ENCODE measurements at regions not wholly inside any gene's neighbourhood (a gene's known extent, or its start where the extent isn't known, plus 50 kb on each side); places are given as distances from the start of the nearest gene placed in this dataset.
"Not testable (repeated sequence)": the region's sequence is repeated elsewhere in the genome, so short reads cannot be mapped to it uniquely, and the experiment has no call there.

DNA sequence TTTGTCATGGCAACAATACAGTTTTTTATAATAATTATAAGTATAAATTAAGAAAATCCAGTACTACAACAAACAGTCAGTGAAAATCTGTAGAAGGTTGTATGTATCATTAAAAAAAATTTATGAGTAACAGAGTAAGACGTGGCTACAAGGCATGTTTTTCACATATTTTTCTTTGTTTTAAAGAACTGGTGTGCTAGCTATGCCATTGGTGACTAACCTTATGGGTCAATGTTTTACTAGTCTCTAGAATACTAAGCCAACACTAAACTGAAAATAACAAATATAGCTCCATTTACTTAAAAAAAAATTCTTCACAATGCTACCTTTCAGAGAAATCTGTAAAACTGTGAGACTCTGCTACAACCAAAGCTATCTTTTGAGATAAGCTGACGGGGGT, 261.5 kb downstream of the ADGRL2 start:
- no peak for DNase-seq (ENCODE audit: low read depth)

DNA sequence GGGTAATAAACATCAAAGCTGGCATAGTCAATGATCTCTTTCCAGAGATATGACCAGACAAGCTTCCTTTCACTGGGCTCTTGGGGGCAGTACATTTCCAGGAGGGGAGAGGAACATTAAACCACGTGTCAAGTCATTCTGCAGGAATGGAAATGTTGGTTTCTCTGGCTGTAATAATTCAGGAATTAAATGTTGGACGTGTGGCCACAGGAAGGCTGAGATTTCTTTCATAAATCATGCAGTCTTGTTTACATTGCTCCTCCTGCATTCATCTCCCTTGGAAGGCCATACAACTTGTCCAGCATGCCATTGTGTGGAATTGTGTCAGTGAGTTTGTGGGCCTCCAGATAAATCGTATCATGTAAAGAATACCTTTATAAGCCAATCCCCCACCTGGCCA, 259.2 kb downstream of the ADGRL2 start:
- DNase-seq (ENCODE audit: low read depth), result no peak

DNA sequence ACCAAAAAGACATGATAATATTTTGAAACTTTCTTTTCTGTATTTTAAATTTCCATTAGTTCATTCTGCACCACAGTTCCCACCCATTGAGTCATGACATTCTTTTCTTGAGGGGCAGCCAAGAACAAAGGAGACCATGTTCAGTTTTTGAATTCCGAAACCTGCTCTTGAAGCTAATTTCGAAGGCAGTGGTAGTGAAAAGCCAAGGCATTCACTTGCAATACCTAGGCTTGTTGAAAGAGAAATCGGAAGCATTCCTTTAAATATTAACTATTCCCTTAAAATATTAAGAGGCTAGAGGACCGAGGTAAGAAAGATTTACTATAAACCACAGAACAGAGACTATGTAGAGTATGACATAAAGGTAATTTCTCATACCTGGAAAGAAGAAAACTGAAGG, 256.3 kb downstream of the ADGRL2 start:
- no peak for DNase-seq (ENCODE audit: low read depth)

DNA sequence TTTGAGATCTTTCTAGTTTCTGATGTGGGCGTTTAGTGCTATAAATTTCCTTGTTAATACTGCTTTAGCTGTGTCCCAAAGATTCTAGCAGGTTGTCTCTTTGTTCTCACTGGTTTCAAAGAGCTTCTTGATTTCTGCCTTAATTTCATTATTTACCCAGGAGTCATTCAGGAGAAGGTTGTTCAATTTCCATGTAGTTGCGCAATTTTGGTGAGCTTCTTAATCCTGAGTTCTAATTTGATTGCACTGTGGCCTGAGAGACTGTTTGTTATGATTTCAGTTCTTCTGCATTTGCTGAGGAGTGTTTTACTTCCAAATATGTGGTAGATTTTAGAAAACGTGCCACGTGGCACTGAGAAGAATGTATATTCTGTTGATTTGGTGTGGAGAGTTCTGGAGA, 254.6 kb downstream of the ADGRL2 start:
- DNase-seq (ENCODE audit: low read depth), result not testable (repeated sequence)

DNA sequence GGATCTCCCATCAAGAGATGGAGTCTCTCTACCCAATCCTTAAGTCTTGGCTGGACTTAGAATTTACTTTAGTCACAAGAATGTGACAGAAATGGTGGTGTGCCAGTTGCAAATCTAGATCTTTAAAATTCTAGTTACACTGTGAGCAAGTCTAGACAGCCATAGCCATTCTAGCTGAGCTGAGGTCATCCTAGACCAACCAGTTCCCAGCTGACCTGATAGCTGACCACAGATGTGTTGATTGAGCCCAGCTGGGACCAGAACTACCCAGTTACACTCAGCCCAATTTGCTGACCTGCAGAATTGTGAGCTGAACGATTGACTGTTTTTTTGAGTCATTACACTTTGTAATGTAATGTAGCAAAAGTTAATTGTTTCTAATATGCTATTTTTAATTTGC, 251.8 kb downstream of the ADGRL2 start:
- DNase-seq (ENCODE audit: low read depth), result no peak

DNA sequence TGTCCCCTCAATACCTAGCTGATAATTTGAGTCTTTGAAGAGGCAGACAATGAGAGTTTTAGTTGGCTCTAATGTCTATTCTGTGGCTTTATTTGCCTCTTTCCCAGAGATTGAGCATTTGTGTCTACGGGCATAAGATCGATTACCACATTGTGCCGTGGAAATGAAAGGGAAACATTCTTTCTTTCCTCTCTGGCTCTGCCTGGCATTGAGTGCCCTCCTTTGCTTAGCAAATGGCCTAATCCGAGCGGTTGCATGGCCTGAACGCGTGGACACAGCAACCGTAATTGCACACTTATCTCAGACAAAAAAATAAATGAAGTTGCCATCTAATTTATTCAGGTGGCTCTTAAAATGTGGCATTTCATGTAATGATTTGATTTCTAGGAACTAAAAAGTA, 247.9 kb downstream of the ADGRL2 start:
- DNase-seq (ENCODE audit: low read depth), result no peak

DNA sequence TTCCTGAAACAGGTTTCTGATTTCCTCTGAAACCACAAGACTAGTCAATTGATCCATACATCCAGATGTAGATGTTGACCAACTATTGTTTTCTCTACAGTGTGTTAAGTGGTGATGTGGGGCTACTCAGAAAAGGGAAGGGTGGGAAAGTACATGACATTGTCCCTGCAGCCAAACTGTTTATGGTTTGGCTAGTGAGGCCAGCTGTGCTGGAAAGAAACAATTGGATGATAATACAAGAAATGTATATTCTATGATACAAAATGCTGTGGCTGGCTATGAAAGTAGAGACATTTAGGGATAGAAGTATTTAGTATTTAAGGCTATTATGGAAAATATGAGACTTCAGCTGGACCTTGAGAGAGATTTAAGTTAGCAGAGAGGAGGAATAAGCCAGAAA, 244.5 kb downstream of the ADGRL2 start:
- no peak for DNase-seq (ENCODE audit: low read depth)

DNA sequence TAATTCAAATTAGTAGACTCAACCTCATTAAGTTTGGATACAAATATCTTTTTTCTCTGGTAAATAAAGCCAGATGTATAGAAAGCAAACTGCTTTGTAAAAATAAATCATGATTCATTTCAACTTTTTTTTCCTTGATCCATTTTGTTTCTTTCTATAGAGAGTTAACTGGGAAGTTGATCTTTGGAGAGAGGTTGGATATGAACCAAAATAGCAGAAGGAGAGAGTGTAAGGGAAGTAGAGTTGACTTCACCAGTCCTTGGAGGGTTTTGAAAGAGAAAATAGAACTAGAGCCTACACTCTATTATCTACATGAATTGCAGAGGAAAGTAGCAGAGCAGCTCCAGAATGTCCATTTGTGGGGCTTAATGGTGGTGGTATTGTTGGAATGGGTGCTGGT, 243.8 kb downstream of the ADGRL2 start:
- DNase-seq (ENCODE audit: low read depth), result no peak

DNA sequence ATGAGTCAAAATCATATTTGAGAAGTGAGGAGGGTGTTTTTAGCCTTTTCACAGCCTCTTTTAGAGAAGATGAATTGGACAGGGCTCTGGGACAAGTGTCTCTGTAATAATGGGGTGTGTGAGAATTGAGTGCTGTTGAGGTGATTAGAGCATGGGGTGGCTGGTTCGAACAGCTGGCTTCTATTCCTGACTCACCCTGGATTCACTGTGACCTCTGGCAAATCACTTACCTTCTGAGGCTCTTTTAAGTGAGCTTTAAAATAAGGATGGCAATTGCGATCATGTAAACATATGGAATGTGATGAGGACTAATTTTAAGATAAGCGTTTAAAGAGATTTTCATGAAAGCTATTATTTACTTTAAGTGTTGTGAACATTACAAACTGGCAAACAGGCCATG, 243.4 kb downstream of the ADGRL2 start:
- no peak for DNase-seq (ENCODE audit: low read depth)

DNA sequence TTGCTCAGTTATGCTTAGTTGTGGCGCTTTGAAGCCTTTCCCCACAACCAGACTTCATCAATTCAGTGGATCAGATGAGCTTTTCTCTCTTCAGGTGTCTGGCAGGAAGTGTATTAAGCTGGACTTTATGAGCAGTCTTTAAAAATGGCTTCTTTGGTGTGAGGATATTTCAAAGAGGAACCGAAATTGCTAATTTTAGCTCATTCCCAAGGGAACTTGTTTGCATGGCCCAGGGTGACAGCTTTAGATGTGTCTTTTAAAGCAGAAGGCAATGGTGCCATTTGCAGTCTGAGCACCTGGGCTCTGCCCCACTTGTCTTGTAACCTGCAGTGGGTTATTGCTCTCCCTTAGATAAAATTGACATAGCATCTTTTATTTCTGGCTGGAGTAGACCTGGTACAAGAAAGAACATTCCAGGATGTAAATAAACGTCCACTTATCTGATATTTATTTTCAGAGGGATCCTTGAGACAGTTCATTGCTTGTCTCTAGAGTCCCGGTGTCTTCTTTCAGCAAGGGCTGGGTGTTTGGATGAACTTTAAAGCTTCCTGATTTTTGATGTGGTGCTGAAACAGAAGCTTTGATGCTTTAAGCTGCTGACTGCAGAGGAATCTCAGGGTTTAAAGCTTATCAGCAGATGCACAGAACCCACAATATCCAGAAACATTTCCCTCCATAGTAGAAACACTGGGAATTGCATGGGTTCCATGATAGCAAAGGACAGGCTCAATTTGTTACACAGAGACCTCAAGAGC, 241.7 kb downstream of the ADGRL2 start:
- DNase-seq (ENCODE audit: low read depth), result no peak

All from T-helper 22 cell (primary cell).